Pancreas (tissue), 10 donors: ENCODE measurements at regions not wholly inside any gene's neighbourhood (a gene's known extent, or its start where the extent isn't known, plus 50 kb on each side); places are given as distances from the start of the nearest gene placed in this dataset.

Source experiments
- ATAC-seq, 4 donors: fragments of 200-7000 bp; cut with Tn5 transposase; one replicate each; pipeline versions ENCODE4 v1.8.0 to v1.9.1; 2020; ENCODE audit warnings: mild to moderate bottlenecking in 4 of 4, moderate library complexity in 4 of 4
- DNase-seq, 6 donors: peaks; one replicate each; pipeline ENCODE4 v3.0.0-alpha.2; 2020
- FAIRE-seq: peaks from 2 replicates; lab custom pipeline; 2012; peaks lifted over from hg19 to GRCh38; lab: Jason Lieb, UNC
- H3K27ac ChIP-seq, 4 donors: fragments of 200-600 bp; sonication (generic); 1 replicate in 3 of 4; 2 replicates in 1 of 4; pipeline versions ENCODE4 v1.5.0 to v1.8.0; 2020
- H3K27me3 ChIP-seq, 4 donors: fragments of 200-600 bp; one replicate each; pipeline ENCODE4 v1.8.0; 2021
- H3K36me3 ChIP-seq, 3 donors: fragments of 200-600 bp; sonication (generic) in 1 of 3; one replicate each; pipeline versions ENCODE4 v1.5.0 to v1.8.0; 2020 to 2021
- H3K4me1 ChIP-seq, 3 donors: fragments of 200-600 bp; one replicate each; pipeline ENCODE4 v1.8.0; 2021
- H3K4me3 ChIP-seq, 4 donors: fragments of 200-600 bp; sonication (generic) in 2 of 4; one replicate each; pipeline versions ENCODE4 v1.5.0 to v1.8.0; 2020 to 2021
- H3K9me3 ChIP-seq, 4 donors: fragments of 200-600 bp; one replicate each; pipeline ENCODE4 v1.8.0; 2021
- WGBS, 2 donors: extraction: QIAGEN DNeasy Blood & Tissue Kit; methylation state at CpG; one replicate each; pipeline ENCODE4 v1.1.7; 2013; 5-methylcytosine and 5-hydroxymethylcytosine counted together
- intact Hi-C, 3 donors: fragments of 100-400 bp; cut with DNase I; formaldehyde crosslinking; loops; one replicate each; pipeline versions ENCODE4 v1.11.1 to v1.14.2; 2022
- TF ChIP-seq, protein P1 (sequence below), 4 donors: fragments of 200-600 bp; sonication (generic) in 3 of 4; IDR thresholded peaks; one replicate each; pipeline versions ENCODE4 v1.5.0 to v1.8.0; 2021; ENCODE audit warnings: antibody characterized with exemption in 4 of 4
- donor health status: healthy with polysubstance abuse.
- donor health status: DM: no; HTN: no; CAD: no; lungs with moderate emphysema.
- donor health status: DM: no; HTN: no; CAD: no.
- donor health status: control.
- donor health status: control.
- donor health status: Bipolar disorder and iron deficiency.
- donor health status: DM: yes; HTN: yes; CAD: no.
- donor health status: DM: no; HTN: no; CAD: no.
- donor health status: DM: no; HTN: no; CAD: no.
- donor health status: DM: yes; HTN: yes; CAD: no.

DNA sequence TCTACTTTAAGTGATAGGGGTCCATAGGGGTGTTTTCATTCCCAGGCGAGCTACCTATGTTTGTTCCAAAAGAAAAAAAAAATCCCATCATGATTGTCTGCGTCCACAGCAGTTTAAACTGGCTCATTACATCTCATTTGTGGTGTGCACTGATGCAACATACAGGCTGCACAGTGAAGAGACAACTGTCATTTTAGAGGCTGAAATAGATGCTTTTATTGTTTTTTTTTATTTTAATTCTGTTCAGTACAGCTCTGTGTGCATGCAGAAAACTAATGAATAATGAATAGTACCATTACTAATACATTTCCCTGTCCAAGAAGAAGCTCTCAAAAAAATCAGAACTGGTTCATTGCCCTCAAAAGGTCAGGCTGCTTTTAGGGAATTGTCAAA lies 92.8 kb upstream of the ZNF516 start:
- Histone ChIP-seq H3K9me3 (no peaks in the 10 kb centered on the region), H3K27me3 (peaks cover 0 to 4% (median 0%) of the 10 kb centered on the region in 4 donors), H3K36me3 (no peaks in the 10 kb centered on the region), H3K4me1 (no peaks in the 10 kb centered on the region), H3K27ac (no peak overlapping the region), H3K4me3 (no peak overlapping the region)
- ATAC-seq, result no peak
- 57 to 77% methylated on average over 2 of the region's 2 CpGs for WGBS, 2 donors
- no peak for DNase-seq
- TF ChIP-seq, protein P1, sequence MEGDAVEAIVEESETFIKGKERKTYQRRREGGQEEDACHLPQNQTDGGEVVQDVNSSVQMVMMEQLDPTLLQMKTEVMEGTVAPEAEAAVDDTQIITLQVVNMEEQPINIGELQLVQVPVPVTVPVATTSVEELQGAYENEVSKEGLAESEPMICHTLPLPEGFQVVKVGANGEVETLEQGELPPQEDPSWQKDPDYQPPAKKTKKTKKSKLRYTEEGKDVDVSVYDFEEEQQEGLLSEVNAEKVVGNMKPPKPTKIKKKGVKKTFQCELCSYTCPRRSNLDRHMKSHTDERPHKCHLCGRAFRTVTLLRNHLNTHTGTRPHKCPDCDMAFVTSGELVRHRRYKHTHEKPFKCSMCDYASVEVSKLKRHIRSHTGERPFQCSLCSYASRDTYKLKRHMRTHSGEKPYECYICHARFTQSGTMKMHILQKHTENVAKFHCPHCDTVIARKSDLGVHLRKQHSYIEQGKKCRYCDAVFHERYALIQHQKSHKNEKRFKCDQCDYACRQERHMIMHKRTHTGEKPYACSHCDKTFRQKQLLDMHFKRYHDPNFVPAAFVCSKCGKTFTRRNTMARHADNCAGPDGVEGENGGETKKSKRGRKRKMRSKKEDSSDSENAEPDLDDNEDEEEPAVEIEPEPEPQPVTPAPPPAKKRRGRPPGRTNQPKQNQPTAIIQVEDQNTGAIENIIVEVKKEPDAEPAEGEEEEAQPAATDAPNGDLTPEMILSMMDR (IDR thresholded peaks at IDR 0.05), result no peak
- FAIRE-seq, result no peak
- intact Hi-C loops, result no loop called here

DNA sequence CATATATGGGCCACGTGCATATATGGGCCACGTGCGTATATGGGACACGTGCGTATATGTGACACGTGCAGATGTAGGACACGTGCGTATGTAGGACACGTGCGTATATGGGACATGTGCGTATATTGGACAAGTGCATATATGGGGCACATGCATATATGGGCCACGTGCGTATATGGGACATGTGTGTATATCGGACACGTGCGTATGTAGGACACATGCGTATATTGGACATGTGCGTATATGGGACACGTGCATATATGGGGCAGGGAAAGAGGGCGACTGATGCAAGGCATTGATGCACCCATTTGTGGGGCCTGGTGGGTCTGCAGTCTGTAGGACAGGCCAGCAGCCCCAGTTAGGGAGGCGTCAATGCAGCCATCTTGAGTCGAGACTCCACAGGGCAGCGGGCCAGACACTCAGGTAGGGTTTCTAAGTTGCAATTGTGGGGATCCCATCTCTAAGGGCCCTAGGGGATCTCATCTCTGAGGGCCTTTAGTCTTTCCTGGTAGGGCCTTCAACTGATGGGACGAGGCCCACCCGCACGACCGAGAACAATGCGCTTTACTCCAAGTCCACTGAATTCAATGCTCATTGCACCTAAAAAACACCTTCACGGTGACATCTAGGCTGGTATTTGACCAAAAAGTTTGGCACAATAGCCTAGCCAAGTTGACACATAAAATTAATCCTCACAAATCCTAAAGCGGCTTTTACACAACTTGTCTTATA lies 92.3 kb upstream of the ZNF516 start:
- Histone ChIP-seq H3K4me1 (no peaks in the 10 kb centered on the region), H3K27ac (no peak overlapping the region), H3K27me3 (no peaks in the 10 kb centered on the region), H3K4me3 (no peak overlapping the region), H3K36me3 (no peaks in the 10 kb centered on the region), H3K9me3 (no peaks in the 10 kb centered on the region)
- FAIRE-seq, result no peak
- DNase-seq, result no peak
- WGBS, 2 donors, result 92 to 97% methylated on average over 30 of the region's 30 CpGs
- intact Hi-C loops, result no loop called here
- TF ChIP-seq, protein P1 (IDR thresholded peaks at IDR 0.05), result no peak
- no peak for ATAC-seq

DNA sequence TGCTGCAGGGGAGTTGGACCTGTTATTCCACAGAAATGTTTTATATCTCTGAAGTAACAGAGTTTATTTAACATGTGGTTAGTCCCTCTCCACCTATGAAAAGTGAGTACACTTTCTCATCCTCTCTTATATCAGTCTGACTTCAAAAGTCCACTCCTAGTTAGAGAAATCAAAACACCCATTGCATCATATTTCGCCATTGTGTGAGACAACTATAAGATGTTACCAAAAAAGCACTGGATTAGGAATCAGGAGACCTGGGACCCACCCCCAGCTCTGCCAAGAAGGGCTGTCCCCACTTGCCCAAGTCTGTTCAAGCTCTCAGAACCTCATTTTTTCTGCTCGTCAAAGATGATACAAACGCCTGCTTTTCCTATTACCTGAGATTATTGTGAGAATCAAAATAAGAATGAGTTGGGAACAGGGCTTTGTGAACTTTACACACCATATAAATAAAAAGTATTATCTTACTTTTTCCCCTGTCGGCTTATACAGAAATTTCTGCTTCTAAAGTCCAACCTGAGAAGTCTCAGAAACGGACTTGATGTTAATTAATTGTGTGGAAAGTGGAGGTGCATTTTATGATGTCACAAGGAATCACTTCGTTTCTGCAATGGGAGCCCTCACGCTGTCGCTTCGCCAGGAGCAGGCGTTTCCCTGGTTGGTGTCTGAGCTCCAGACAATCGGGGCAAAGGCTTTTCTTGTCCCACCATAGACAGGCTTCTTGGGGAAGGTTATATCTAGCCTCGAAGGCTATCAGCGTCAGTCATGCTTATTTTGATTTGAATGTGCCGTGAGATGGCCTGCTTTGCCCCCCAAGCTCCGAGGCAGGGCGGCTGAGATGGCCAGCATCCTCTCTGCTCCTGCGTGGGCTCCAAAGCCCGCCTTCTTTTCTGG lies 89.6 kb upstream of the ZNF516 start:
- FAIRE-seq, result no peak

DNA sequence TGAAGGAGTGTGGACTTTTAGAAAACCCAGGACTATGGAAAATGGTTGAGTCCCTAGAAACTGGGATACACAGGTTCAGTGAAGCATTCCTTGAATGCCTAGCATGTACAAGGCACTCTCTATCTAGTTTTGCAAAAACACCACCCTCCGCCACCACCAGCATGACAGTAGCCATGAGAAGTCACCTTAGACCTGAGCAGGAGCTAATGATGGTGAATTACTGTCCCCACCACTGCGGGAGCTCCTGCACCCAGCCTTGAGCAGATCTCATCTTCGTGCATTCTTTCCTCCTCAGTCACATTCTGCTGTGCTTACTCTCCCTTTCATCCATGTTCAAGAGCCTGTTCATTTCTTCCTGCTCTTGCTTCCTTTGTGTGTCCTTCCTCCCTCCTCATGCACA lies 86.2 kb upstream of the ZNF516 start:
- intact Hi-C loops, result no loop called here
- FAIRE-seq, result no peak

More for the DNA sequence above, 89.6 kb upstream of the ZNF516 start:
- no peak for ATAC-seq
- TF ChIP-seq, protein P1 (IDR thresholded peaks at IDR 0.05), result no peak
- no peaks in the 10 kb centered on the region for H3K36me3 ChIP-seq
- H3K4me3 ChIP-seq, result no peak overlapping the region
- no peak overlapping the region for H3K27ac ChIP-seq
- no peaks in the 10 kb centered on the region for H3K4me1 ChIP-seq
- H3K27me3 ChIP-seq, result no peaks in the 10 kb centered on the region
- DNase-seq, result no peak
- H3K9me3 ChIP-seq, result no peaks in the 10 kb centered on the region
- 58 to 64% methylated on average over 18 of the region's 18 CpGs for WGBS, 2 donors
- intact Hi-C loops, result no loop called here

More for the DNA sequence above, 86.2 kb upstream of the ZNF516 start:
- no peaks in the 10 kb centered on the region for H3K27me3 ChIP-seq
- ATAC-seq, result no peak
- no peaks in the 10 kb centered on the region for H3K9me3 ChIP-seq
- TF ChIP-seq, protein P1 (IDR thresholded peaks at IDR 0.05), result no peak
- H3K4me1 ChIP-seq, result no peaks in the 10 kb centered on the region
- H3K36me3 ChIP-seq, result no peaks in the 10 kb centered on the region
- H3K4me3 ChIP-seq, result no peak overlapping the region
- H3K27ac ChIP-seq, result no peak overlapping the region
- DNase-seq, result no peak
- WGBS, 2 donors, result 70 to 81% methylated on average over 3 of the region's 3 CpGs
